GM21367 (cell line): ENCODE measurements at regions not wholly inside any gene's neighbourhood (a gene's known extent, or its start where the extent isn't known, plus 50 kb on each side); places are given as distances from the start of the nearest gene placed in this dataset.

ENCODE experiments used
- ATAC-seq: cut with Tn5 transposase; IDR thresholded peaks from one replicate; pipeline ENCODE4 v1.9.1; 2021; ENCODE audit not compliant: unreplicated experiment

GRCh38 chr4:54359919-54360650, 131.0 kb downstream of the PDGFRA start:
- no peak for ATAC-seq

- ATAC-seq = no peak
Observed at GRCh38 chr4:54363037-54363436, 133.9 kb downstream of the PDGFRA start.

DNA sequence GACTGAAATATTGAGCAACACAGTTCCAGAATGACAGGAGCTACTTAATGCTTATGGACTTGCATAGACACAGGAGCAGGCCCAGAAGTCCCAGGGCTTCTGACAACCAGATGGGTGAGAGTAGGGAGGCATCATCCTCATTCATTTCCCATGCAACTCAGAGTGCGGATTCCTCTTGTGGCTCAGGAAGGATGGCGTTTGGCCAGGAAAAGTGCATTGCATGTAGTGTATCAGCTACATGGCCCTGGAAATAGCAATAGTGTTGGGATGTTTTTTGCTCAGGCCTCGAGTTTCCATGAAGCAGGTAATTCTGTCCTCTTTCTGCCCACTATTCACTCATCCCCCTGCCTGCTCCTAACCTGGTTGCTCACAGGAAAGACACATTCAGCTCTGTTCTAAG, 136.6 kb downstream of the PDGFRA start:
- ATAC-seq = no peak

DNA sequence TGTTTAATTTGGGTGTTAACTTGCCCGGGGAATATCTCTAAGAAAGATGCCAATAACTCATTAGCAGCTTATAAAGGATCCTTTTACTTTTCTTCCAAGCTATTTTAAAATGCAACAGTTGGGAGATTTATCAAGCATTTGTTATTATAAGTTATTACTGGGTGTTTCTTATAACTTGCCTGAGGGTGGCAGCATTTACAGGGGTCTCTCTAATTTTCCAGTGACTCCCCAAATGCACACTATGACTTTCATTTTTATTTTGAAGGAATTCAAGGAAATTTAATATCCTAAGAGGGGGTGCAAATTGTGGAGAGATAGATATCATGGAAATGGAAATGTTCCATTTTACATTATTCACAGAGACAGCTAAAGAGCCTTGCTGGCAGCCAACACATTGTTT, 138.0 kb downstream of the PDGFRA start:
- no peak for ATAC-seq

- ATAC-seq = no peak
Observed at GRCh38 chr4:54368281-54369265, 139.5 kb downstream of the PDGFRA start.

- ATAC-seq = no peak
Observed at GRCh38 chr4:54371173-54371572, 142.1 kb downstream of the PDGFRA start.

GRCh38 chr4:54372951-54373350, 143.9 kb downstream of the PDGFRA start:
- no peak for ATAC-seq

DNA sequence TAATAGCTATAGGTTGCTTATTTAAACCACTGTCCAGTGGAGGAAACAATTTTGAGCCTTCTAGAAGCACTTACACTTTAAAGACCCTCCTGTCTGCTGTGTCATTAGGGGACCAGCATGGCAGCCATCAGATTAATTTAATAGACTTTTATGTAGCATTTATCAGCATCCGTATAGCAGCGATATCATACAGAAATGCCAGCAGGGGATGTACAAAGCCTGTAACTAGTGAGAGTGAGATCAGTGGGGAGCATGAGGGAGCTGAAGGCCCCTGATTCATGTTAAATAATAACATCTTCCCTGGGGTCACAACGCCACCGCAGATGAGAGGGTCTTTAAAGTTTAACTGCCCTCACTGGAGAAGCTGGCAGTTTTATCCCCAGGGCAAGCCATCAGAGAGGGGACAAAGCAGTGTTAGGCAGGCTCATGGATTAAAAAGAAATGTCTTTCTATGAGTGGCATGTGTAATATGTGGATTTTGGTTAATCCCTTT, 144.7 kb downstream of the PDGFRA start:
- ATAC-seq = no peak

- no peak for ATAC-seq
Observed at GRCh38 chr4:54378461-54378860, 149.4 kb downstream of the PDGFRA start.

- ATAC-seq = no peak
Observed at GRCh38 chr4:54384152-54384551, 155.1 kb downstream of the PDGFRA start.

DNA sequence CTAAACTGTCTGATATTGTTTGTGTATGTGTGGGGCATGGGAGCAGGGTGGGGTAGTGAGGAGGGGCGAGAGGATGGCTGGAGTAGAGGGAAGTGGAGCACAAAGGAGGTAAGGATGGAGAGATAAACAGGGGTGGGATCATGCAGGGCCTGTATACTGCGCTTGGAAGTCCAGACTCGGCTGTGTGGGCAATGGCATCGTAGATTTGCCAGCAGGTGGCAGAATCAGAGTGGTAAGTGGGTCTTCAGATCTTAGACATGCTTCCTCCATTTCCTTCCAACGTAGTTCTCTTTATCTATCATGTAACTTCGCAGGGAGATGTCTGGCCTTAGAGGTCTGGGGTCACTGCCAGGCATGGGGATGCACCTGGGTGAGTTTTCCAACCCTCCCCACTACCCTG, 155.5 kb downstream of the PDGFRA start:
- no peak for ATAC-seq

DNA sequence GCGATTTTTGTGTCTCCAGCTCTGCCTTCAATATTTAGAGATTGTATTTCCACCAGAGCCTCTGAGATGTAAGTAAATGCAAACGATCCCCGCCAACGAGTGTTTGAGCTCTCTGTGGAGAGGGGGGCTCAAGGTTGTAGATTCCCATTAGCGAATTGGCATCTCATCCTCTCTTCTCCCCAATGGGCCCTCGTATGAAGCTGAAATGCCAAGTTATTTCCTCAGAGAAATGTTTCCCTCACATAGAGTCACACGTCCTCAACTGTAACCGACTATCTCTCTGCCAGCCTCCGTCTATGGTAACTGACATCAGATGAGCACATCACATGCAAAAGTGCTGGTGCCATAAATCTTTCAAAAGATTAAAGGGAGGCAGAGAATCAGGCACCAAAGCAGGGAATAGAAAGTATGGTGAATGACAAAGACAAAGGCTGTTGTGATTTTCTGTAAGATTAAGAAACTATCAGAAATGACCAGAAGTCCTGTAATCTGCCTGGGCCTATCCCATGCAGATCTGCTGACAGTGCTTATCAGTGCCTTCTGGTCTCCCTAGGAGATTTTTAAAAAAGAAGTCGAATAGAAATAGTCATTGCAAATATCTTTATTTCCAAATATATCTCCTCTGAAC, 157.1 kb downstream of the PDGFRA start:
- no peak for ATAC-seq

DNA sequence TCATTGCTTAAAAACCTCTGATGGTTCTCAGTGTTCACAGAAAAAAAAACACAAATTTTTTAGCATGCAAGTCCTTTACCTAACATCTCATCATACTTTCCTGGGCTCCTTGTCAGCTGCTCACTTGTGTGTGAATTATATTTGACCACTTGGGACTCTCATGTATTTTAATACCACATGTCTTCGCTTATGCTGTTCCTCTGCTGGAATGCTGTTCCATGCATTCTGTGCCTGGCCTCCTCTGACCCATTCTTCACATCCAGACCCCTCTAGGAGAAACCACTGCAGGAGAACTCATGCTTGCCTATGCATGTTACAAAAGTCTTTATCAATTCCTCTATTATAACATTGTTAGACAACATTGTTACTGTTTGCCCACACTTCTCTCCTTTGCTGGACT, 157.6 kb downstream of the PDGFRA start:
- ATAC-seq = no peak

- no peak for ATAC-seq
Observed at GRCh38 chr4:54390670-54391069, 161.6 kb downstream of the PDGFRA start.

DNA sequence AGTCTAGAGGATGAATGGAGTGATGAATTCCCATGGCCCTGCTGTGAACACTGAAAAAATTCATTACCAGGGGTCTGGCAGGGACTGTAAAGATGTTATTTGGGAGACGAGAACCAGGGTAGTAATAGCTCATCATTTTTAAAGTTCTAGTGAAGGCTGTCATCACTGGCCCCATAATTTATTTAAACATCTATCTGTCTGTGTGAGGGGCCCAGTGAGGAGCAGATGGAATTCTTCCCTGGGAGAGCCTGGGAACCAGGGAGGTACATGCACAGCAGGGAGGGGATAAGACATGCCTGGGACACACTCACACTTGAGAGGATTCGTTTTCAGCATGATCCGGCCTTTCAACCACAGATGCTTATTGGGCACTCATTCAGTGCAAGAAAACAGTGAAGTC, 162.0 kb downstream of the PDGFRA start:
- no peak for ATAC-seq

DNA sequence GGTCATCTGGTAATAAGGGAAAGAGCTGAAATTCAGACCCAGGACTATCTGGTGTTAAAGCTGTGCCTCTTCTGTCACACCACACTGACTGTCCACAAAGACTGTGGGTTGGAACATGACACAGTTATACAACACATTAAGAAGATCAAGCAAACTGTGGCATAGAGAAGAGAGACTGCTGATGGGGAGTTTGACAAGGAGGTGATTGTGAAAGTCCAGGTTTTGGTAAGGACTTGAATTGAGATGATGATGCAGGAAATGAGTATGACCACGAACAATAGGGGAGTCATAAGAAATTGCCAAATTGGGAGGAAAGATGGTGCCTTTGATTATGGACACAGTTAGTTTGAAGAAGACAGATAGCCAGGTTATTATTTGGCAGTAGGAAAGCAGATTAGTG, 163.4 kb downstream of the PDGFRA start:
- ATAC-seq = no peak

DNA sequence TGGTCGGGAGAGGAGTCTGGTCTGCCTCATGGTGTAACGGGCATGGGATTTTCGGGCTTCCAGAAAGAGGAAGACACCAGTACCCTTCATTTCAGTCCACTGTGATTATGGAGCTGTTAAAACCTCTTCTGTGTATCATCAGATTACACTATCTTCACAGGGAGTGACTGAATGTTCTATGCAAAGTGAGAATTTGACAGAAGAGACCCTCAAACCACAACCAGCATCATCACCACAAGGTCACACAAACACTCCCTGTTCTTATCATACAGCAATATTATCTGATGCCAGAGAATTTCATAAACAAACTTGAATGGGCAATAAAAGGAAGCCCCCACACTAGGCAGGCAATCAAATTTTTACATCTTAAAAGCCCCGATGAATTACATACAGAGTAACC, 164.2 kb downstream of the PDGFRA start:
- no peak for ATAC-seq

GRCh38 chr4:54395013-54395527, 166.0 kb downstream of the PDGFRA start:
- ATAC-seq = no peak

GRCh38 chr4:54400188-54400587, 171.1 kb downstream of the PDGFRA start:
- no peak for ATAC-seq

DNA sequence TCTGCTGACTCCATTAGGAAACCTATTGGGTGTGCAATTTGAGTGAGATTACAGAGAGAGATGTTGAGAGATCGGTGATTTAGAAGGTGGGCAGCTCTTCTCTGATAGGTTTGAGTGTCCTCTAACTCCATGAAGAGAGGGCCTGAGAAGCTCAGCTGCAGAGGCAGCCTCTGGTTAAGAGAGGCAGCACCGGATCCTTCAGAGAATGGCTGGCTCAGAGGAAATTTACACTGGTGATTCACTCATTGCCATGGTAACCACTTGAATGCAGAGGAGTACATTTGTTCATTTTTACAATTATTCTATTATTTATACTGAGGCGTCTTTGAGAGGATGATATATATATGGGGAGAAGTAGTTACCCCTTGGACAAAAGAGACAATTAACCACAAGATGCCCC, 171.7 kb downstream of the PDGFRA start:
- no peak for ATAC-seq

- no peak for ATAC-seq
Observed at GRCh38 chr4:54402880-54403480, 173.9 kb downstream of the PDGFRA start.
